ENCODE measurements at regions not wholly inside any gene's neighbourhood (a gene's known extent, or its start where the extent isn't known, plus 50 kb on each side); places are given as distances from the start of the nearest gene placed in this dataset.
A peak's percentile ranks its signal among the peaks of the same experiment; 100 is the strongest.

GRCh38 chr2:238688193-238689153 is 159.4 kb upstream of the TWIST2 start:
- DNase-seq (ENCODE audit: low spot score), result peak; percentile 44

GRCh38 chr2:238689331-238689730 is 158.6 kb upstream of the TWIST2 start:
- DNase-seq (ENCODE audit: low spot score), result no peak

GRCh38 chr2:238689871-238690389 is 158.0 kb upstream of the TWIST2 start:
- no peak for DNase-seq (ENCODE audit: low spot score)

- no peak for DNase-seq (ENCODE audit: low spot score)
These were observed 157.4 kb upstream of the TWIST2 start for GRCh38 chr2:238690511-238690910.

- DNase-seq (ENCODE audit: low spot score), result peak; percentile 52
These were observed 156.0 kb upstream of the TWIST2 start for GRCh38 chr2:238691596-238692491.

GRCh38 chr2:238692562-238692961 is 155.3 kb upstream of the TWIST2 start:
- DNase-seq (ENCODE audit: low spot score), result no peak

GRCh38 chr2:238693337-238694093 is 154.4 kb upstream of the TWIST2 start:
- DNase-seq (ENCODE audit: low spot score), result no peak

- no peak for DNase-seq (ENCODE audit: low spot score)
These were observed 153.6 kb upstream of the TWIST2 start for GRCh38 chr2:238694136-238694755.

GRCh38 chr2:238694922-238695321 is 153.0 kb upstream of the TWIST2 start:
- DNase-seq (ENCODE audit: low spot score), result no peak

GRCh38 chr2:238695538-238695937 is 152.3 kb upstream of the TWIST2 start:
- no peak for DNase-seq (ENCODE audit: low spot score)

GRCh38 chr2:238696331-238696730 is 151.6 kb upstream of the TWIST2 start:
- no peak for DNase-seq (ENCODE audit: low spot score)

GRCh38 chr2:238696786-238697185 is 151.1 kb upstream of the TWIST2 start:
- DNase-seq (ENCODE audit: low spot score), result no peak

GRCh38 chr2:238697193-238698071 is 150.5 kb upstream of the TWIST2 start:
- no peak for DNase-seq (ENCODE audit: low spot score)

- DNase-seq (ENCODE audit: low spot score), result no peak
These were observed 149.9 kb upstream of the TWIST2 start for GRCh38 chr2:238698072-238698352.

GRCh38 chr2:238698451-238699306 is 149.2 kb upstream of the TWIST2 start:
- DNase-seq (ENCODE audit: low spot score), result no peak

GRCh38 chr2:238699307-238700116 is 148.4 kb upstream of the TWIST2 start:
- DNase-seq (ENCODE audit: low spot score), result no peak

- DNase-seq (ENCODE audit: low spot score), result peak; percentile 49
These were observed 147.8 kb upstream of the TWIST2 start for GRCh38 chr2:238700117-238700457.

- DNase-seq (ENCODE audit: low spot score), result no peak
These were observed 147.2 kb upstream of the TWIST2 start for GRCh38 chr2:238700506-238701340.

All from AG08395 (cell line).